PC-9 (cell line): ENCODE measurements at regions not wholly inside any gene's neighbourhood (a gene's known extent, or its start where the extent isn't known, plus 50 kb on each side); places are given as distances from the start of the nearest gene placed in this dataset.
"Not testable (repeated sequence)": the region's sequence is repeated elsewhere in the genome, so short reads cannot be mapped to it uniquely, and the experiment has no call there.

Experiments used
- CTCF ChIP-seq: fragments of 200-600 bp; sonication (generic); conservative IDR thresholded peaks from 2 replicates; pipeline ENCODE4 v1.6.1; 2017; ENCODE audit warnings: mixed run types, antibody characterized with exemption, mild to moderate bottlenecking, moderate library complexity
- EZH2 ChIP-seq: fragments of 200-600 bp; sonication (generic); IDR thresholded peaks from 2 replicates; pipeline ENCODE4 v1.8.0; 2017; ENCODE audit warnings: antibody characterized with exemption, low read depth

- not testable (repeated sequence) for TF ChIP-seq EZH2, CTCF
Measured at GRCh38 chr16:29206120-29206519, 200.4 kb downstream of the NPIPB11 start.
